IMR-90 (cell line): ENCODE measurements at regions not wholly inside any gene's neighbourhood (a gene's known extent, or its start where the extent isn't known, plus 50 kb on each side); places are given as distances from the start of the nearest gene placed in this dataset.

Experiments used
- ATAC-seq: fragments of 200-7000 bp; cut with Tn5 transposase; 2 replicates; pipeline ENCODE4 v1.9.1; 2020; ENCODE audit warnings: low read depth, mild to moderate bottlenecking, moderate library complexity
- BruUV-seq: library from RNA; stranded (reverse); fragments of 400-500 nt; replicated peaks from 2 replicates; lab custom pipeline; 2021; lab: Mats Ljungman, UMichigan
- CTCF ChIA-PET: fragments of 300-600 bp; formaldehyde crosslinking; extraction: SDS; loops from one replicate; lab custom pipeline; 2021; ENCODE audit warnings: antibody characterized with exemption; lab: Yijun Ruan, JAX
- POLR2A ChIA-PET: fragments of 300-600 bp; sonication (Branson Sonifier 250); formaldehyde crosslinking; loops from one replicate; lab custom pipeline; 2022; ENCODE audit warnings: antibody characterized with exemption; ENCODE audit not compliant: unreplicated experiment; lab: Charles Lee
- DNase-seq: peaks from one replicate; pipeline ENCODE4 v3.0.0; 2013
- H2AFZ ChIP-seq: replicated peaks from 2 replicates; pipeline ENCODE3; 2013; ENCODE audit warnings: low read length, mild to moderate bottlenecking; ENCODE audit not compliant: poor library complexity
- H2AK5ac ChIP-seq: 2 replicates; pipeline ENCODE4 v1.6.1; 2013; ENCODE audit warnings: low read depth, low read length, inconsistent platforms
- H2AK9ac ChIP-seq: replicated peaks from 2 replicates; pipeline ENCODE3; 2013; ENCODE audit warnings: mild to moderate bottlenecking, low read depth, low read length, moderate library complexity; ENCODE audit not compliant: poor library complexity
- H2BK120ac ChIP-seq: 2 replicates; pipeline ENCODE4 v1.6.1; 2013; ENCODE audit warnings: low read depth, low read length, inconsistent platforms
- H2BK15ac ChIP-seq: 3 replicates; pipeline ENCODE4 v1.6.1; 2013; ENCODE audit warnings: low read depth, low read length, inconsistent platforms
- H2BK20ac ChIP-seq: 2 replicates; pipeline ENCODE4 v1.6.1; 2013; ENCODE audit warnings: low read depth, mild to moderate bottlenecking, inconsistent platforms, low read length, moderate library complexity
- H2BK5ac ChIP-seq: 2 replicates; pipeline ENCODE4 v1.6.1; 2013; ENCODE audit warnings: mild to moderate bottlenecking, low read depth, low read length, inconsistent platforms; ENCODE audit not compliant: poor library complexity, severe bottlenecking
- H3K14ac ChIP-seq: replicated peaks from 2 replicates; pipeline ENCODE4 v1.6.1; 2013; ENCODE audit warnings: low read depth, low read length, inconsistent platforms
- H3K18ac ChIP-seq: 2 replicates; pipeline ENCODE4 v1.6.1; 2013; ENCODE audit warnings: low read depth, low read length, control low read depth
- H3K23ac ChIP-seq: 2 replicates; pipeline ENCODE4 v1.6.1; 2013; ENCODE audit warnings: low read depth, low read length, inconsistent platforms
- H3K27ac ChIP-seq: 2 replicates; pipeline ENCODE4 v1.5.1; 2013; ENCODE audit warnings: mild to moderate bottlenecking, control low read depth, low read length; ENCODE audit not compliant: insufficient read depth
- H3K27me3 ChIP-seq: 2 replicates; pipeline ENCODE4 v1.6.1; 2013; ENCODE audit warnings: low read length; ENCODE audit not compliant: control insufficient read depth, insufficient read depth
- H3K36me3 ChIP-seq: 2 replicates; pipeline ENCODE4 v1.6.1; 2013; ENCODE audit warnings: low read length, mixed read lengths; ENCODE audit not compliant: control insufficient read depth, insufficient read depth
- H3K4ac ChIP-seq: 2 replicates; pipeline ENCODE4 v1.6.1; 2013; ENCODE audit warnings: low read depth, low read length, inconsistent platforms
- H3K4me1 ChIP-seq: 2 replicates; pipeline ENCODE4 v1.6.1; 2013; ENCODE audit warnings: low read length, mixed read lengths; ENCODE audit not compliant: control insufficient read depth, insufficient read depth
- H3K4me2 ChIP-seq: 2 replicates; pipeline ENCODE4 v1.6.1; 2013; ENCODE audit warnings: low read depth, mild to moderate bottlenecking, control low read depth, low read length, moderate library complexity
- H3K4me3 ChIP-seq: 2 replicates; pipeline ENCODE4 v1.5.1; 2013; ENCODE audit warnings: low read depth, mild to moderate bottlenecking, control low read depth, low read length, moderate library complexity; ENCODE audit not compliant: insufficient read depth
- H3K56ac ChIP-seq: 2 replicates; pipeline ENCODE4 v1.6.1; 2013; ENCODE audit warnings: low read length, inconsistent platforms; ENCODE audit not compliant: insufficient read depth; ENCODE audit errors: extremely low read depth
- H3K79me1 ChIP-seq, 2 experiments: 2 replicates each; pipeline ENCODE4 v1.6.1; 2013; ENCODE audit warnings: low read length in 2 of 2, inconsistent platforms in 1 of 2, low read depth in 1 of 2
- H3K9ac ChIP-seq: 2 replicates; pipeline ENCODE4 v1.6.1; 2013; ENCODE audit warnings: low read depth, low read length, control low read depth
- H3K9me1 ChIP-seq: 2 replicates; pipeline ENCODE4 v1.6.1; 2013; ENCODE audit warnings: low read length, inconsistent platforms; ENCODE audit not compliant: insufficient read depth
- H3K9me3 ChIP-seq: 2 replicates; pipeline ENCODE4 v1.6.1; 2013; ENCODE audit warnings: low read length; ENCODE audit not compliant: control insufficient read depth, insufficient read depth
- H4K20me1 ChIP-seq: 2 replicates; pipeline ENCODE4 v1.6.1; 2013; ENCODE audit warnings: low read length, inconsistent platforms; ENCODE audit not compliant: insufficient read depth
- H4K5ac ChIP-seq: 2 replicates; pipeline ENCODE4 v1.6.1; 2013; ENCODE audit warnings: mild to moderate bottlenecking, low read depth, low read length, control low read depth
- H4K8ac ChIP-seq, 2 experiments: 2 replicates each; pipeline ENCODE4 v1.6.1; 2013; ENCODE audit warnings: low read depth in 2 of 2, low read length in 2 of 2, control low read depth in 1 of 2, inconsistent platforms in 1 of 2
- H4K91ac ChIP-seq: 2 replicates; pipeline ENCODE4 v1.6.1; 2013; ENCODE audit warnings: low read depth, low read length, inconsistent platforms; ENCODE audit not compliant: insufficient read depth
- CHD1 ChIP-seq: IDR thresholded peaks from 2 replicates; pipeline ENCODE4 v1.6.1; 2012; ENCODE audit warnings: low read depth, low read length, improper control_type of control experiment
- SMC3 ChIP-seq: fragments of 150-350 bp; IDR thresholded peaks from 2 replicates; pipeline ENCODE4 v1.6.1; 2016; ENCODE audit warnings: low read depth, mild to moderate bottlenecking, antibody characterized with exemption, low read length, moderate library complexity
- USF2 ChIP-seq: fragments of 150-350 bp; IDR thresholded peaks from 2 replicates; pipeline ENCODE4 v1.6.1; 2017; ENCODE audit warnings: mild to moderate bottlenecking, antibody characterized with exemption, low read length, low read depth
- WGBS, 2 experiments: methylation state at CpG; one replicate each; pipeline versions ENCODE4 v1.1.5 to v1.1.7; 2013; ENCODE audit warnings: missing lambda C conversion rate in 2 of 2; ENCODE audit not compliant: insufficient read length in 1 of 2; ENCODE audit errors: extremely low coverage in 2 of 2; 5-methylcytosine and 5-hydroxymethylcytosine counted together
- dilution Hi-C: fragments of 300-500 bp; cut with HindIII; formaldehyde crosslinking; loops from one replicate; pipeline ENCODE4 v1.14.3; 2018; ENCODE audit warnings: low sequenced_read_pairs; ENCODE audit not compliant: unreplicated experiment
- in situ Hi-C: fragments of 300-500 bp; cut with MboI; formaldehyde crosslinking; loops from 3 replicates; pipeline ENCODE4 v1.14.3; 2019; ENCODE audit warnings: low sequenced_read_pairs, inconsistent platforms, mixed read lengths
- intact Hi-C: fragments of 100-400 bp; cut with micrococcal nuclease; formaldehyde crosslinking; loops from 2 replicates; pipeline ENCODE4 v1.10.0; 2022

DNA sequence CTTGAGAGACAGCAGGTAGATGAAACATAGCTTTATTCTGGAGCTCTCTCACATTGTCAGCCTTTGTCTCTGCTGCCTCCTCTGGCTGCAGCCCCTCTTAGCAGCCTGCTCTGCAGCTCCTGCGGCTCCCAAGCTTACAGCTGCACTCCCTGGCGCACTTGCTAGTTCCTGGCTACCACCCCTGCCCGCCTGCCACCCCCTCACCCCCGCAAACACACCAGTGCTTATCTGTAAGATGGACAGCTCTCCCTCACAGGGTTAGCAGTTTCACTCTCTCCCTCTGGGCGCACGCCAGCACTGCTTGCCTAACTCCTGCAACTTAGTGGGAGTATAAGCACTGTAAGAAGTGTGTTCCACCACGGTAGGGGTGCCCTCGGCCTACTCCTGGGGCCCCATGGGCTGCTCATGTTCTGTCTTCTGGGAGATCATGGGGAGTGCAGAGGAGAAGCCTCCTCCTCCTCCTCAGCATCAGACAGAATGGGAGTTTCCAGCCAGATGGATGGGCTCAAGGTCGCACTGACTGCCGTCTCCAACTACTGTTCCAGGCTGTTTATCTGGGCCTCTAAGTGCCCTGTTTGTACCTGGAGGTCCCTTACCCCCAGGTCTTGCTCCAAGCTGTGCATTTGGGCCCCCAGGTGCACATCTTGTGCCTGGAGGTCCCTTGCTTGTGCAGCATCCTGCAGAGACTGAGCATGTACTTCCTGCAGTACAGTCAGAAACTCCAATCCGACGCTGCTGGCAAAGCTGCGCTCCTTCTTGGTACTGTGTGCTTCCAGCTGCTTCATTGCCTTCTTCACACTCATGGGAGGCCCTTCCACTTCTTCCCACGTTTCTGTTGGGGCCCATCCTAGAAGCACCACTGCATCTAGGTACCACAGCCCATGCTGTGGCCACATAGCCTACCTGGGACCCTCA lies 1388.1 kb downstream of the AMY1C start:
- no peak overlapping the region for H4K8ac ChIP-seq
- intact Hi-C loops (no loop called here), dilution Hi-C loops (no loop called here), in situ Hi-C loops (no loop called here)
- H2BK120ac ChIP-seq = no peak overlapping the region
- H3K4me1 ChIP-seq = no peaks in the 10 kb centered on the region
- no peaks in the 10 kb centered on the region for H3K36me3 ChIP-seq
- no peak overlapping the region for H2AK5ac ChIP-seq
- no peak overlapping the region for H3K14ac ChIP-seq
- H3K4me2 ChIP-seq = no peak overlapping the region
- H3K9me3 ChIP-seq = peaks cover 12% of the 10 kb centered on the region; the same call in 1 of the 2 replicates
- no peak overlapping the region for H4K91ac ChIP-seq
- H3K9ac ChIP-seq = no peak overlapping the region
- H2BK15ac ChIP-seq = no peak overlapping the region
- WGBS, 2 experiments = 0% methylated on average over 2 of the region's 14 CpGs; no CpG with 5 or more reads in 1 of the 2 experiments
- CTCF ChIA-PET = no interaction called here
- no peak overlapping the region for H3K23ac ChIP-seq
- TF ChIP-seq SMC3 = no peak
- TF ChIP-seq CHD1 = no peak
- no peak for TF ChIP-seq USF2
- H3K9me1 ChIP-seq = no peaks in the 10 kb centered on the region
- no peak overlapping the region for H2BK20ac ChIP-seq
- H4K5ac ChIP-seq = no peak overlapping the region
- H2BK5ac ChIP-seq = no peak overlapping the region
- H3K56ac ChIP-seq = no peak overlapping the region
- no TSS peak for BruUV-seq
- no peak for DNase-seq
- no peak overlapping the region for H3K27ac ChIP-seq
- no peak overlapping the region for H2AFZ ChIP-seq
- no peak overlapping the region for H2AK9ac ChIP-seq
- no peak overlapping the region for H3K18ac ChIP-seq
- POLR2A ChIA-PET = no interaction called here
- ATAC-seq = no peak
- H3K27me3 ChIP-seq = no peaks in the 10 kb centered on the region
- H3K4me3 ChIP-seq = no peak overlapping the region
- no peaks in the 10 kb centered on the region for H3K79me1 ChIP-seq
- no peaks in the 10 kb centered on the region for H4K20me1 ChIP-seq
- H3K4ac ChIP-seq = no peak overlapping the region
